HL-60 (cell line): ENCODE measurements at regions not wholly inside any gene's neighbourhood (a gene's known extent, or its start where the extent isn't known, plus 50 kb on each side); places are given as distances from the start of the nearest gene placed in this dataset.

Source experiments
- DNase-seq, 2 experiments: peaks; one replicate each; pipeline ENCODE4 v3.0.0-alpha.2; 2010 to 2020; ENCODE audit warnings: low read depth in 1 of 2, low spot score in 1 of 2
- H3K27ac ChIP-seq: fragments of 250-450 bp; sonication (Bioruptor Pico); replicated peaks from 2 replicates; pipeline ENCODE4 v1.5.1; 2020; ENCODE audit warnings: mild to moderate bottlenecking, moderate library complexity
- H3K27me3 ChIP-seq: fragments of 250-450 bp; sonication (Bioruptor Pico); 2 replicates; pipeline ENCODE4 v1.5.1; 2021; ENCODE audit warnings: mild to moderate bottlenecking, moderate library complexity; ENCODE audit not compliant: insufficient read depth, poor library complexity, severe bottlenecking
- H3K4me3 ChIP-seq: replicated peaks from 2 replicates; pipeline ENCODE4 v1.5.1; 2011; ENCODE audit warnings: mild to moderate bottlenecking, control low read depth, low read length; ENCODE audit not compliant: insufficient read depth
- CTCF ChIP-seq: IDR thresholded peaks from one replicate; pipeline ENCODE4 v1.5.1; 2011; ENCODE audit warnings: low read length, control low read depth, inconsistent platforms; ENCODE audit not compliant: insufficient read depth
- GABPA ChIP-seq: IDR thresholded peaks from 2 replicates; pipeline ENCODE4 v1.6.1; 2012; ENCODE audit warnings: low read depth
- POLR2AphosphoS5 ChIP-seq: IDR thresholded peaks from 2 replicates; pipeline ENCODE4 v1.6.1; 2012; ENCODE audit warnings: low read depth
- REST ChIP-seq: IDR thresholded peaks from 2 replicates; pipeline ENCODE4 v1.6.1; 2012; ENCODE audit warnings: low read depth; ENCODE audit not compliant: insufficient replicate concordance
- SPI1 ChIP-seq: IDR thresholded peaks from 2 replicates; pipeline ENCODE4 v1.6.1; 2012; ENCODE audit warnings: low read depth, mild to moderate bottlenecking, borderline replicate concordance

- no peak overlapping the region for H3K4me3 ChIP-seq
- peaks cover 3% of the 10 kb centered on the region for H3K27me3 ChIP-seq
- H3K27ac ChIP-seq: no peak overlapping the region
- peak in 1 of 2 experiments; percentile 4 for DNase-seq
- TF ChIP-seq CTCF (no peak), SPI1 (peak; percentile 41; the same call in 1 of the 2 replicates)
Observed at GRCh38 chr4:81814987-81815541, 343.4 kb upstream of the RASGEF1B start.

- TF ChIP-seq REST (no peak), SPI1 (no peak), CTCF (no peak), GABPA (no peak), POLR2AphosphoS5 (no peak)
- H3K27ac ChIP-seq: no peak overlapping the region
- DNase-seq: no peak
- no peak overlapping the region for H3K4me3 ChIP-seq
- peaks cover 3% of the 10 kb centered on the region for H3K27me3 ChIP-seq
Observed at GRCh38 chr4:81811562-81812293, 340.0 kb upstream of the RASGEF1B start.

- TF ChIP-seq CTCF (no peak), REST (no peak), GABPA (no peak), POLR2AphosphoS5 (no peak)
- Histone ChIP-seq H3K27me3 (peaks cover 3% of the 10 kb centered on the region), H3K27ac (no peak overlapping the region), H3K4me3 (no peak overlapping the region)
- no peak for DNase-seq
Observed at GRCh38 chr4:81808011-81808672, 336.4 kb upstream of the RASGEF1B start.
